Adrenal gland (tissue), 9 donors: ENCODE measurements at regions not wholly inside any gene's neighbourhood (a gene's known extent, or its start where the extent isn't known, plus 50 kb on each side); places are given as distances from the start of the nearest gene placed in this dataset.

Experiments used
- DNase-seq, 7 donors: peaks; one replicate each; pipeline ENCODE4 v3.0.0-alpha.2; 2019 to 2020
- H3K27ac ChIP-seq, 5 donors: fragments of 200-600 bp; sonication (generic) in 4 of 5; 1 replicate in 3 of 5; 2 replicates in 2 of 5; pipeline versions ENCODE4 v1.5.1 to v1.8.0; 2016 to 2020; ENCODE audit warnings: mild to moderate bottlenecking in 1 of 5
- H3K27me3 ChIP-seq: fragments of 200-600 bp; 2 replicates; pipeline ENCODE4 v1.8.0; 2021
- H3K36me3 ChIP-seq, 2 donors: fragments of 200-600 bp; replicated peaks in 1 of 2; 1 replicate in 1 of 2; 2 replicates in 1 of 2; pipeline versions ENCODE4 v1.5.1 to v1.8.0; 2018 to 2022
- H3K4me1 ChIP-seq, 2 donors: fragments of 200-600 bp; replicated peaks in 1 of 2; 1 replicate in 1 of 2; 2 replicates in 1 of 2; pipeline versions ENCODE4 v1.5.1 to v1.8.0; 2018 to 2021
- H3K4me3 ChIP-seq, 4 donors: fragments of 200-600 bp; sonication (generic) in 3 of 4; one replicate each; pipeline ENCODE4 v1.5.1; 2016 to 2018
- H3K9me3 ChIP-seq, 3 donors: fragments of 200-600 bp; sonication (generic) in 1 of 3; replicated peaks in 1 of 3; 1 replicate in 2 of 3; 2 replicates in 1 of 3; pipeline versions ENCODE4 v1.5.1 to v1.8.0; 2016 to 2021
- CTCF ChIP-seq, 6 experiments: fragments of 450-650 bp in 4 of 6; fragments of 200-600 bp in 2 of 6; sonication (generic) in 1 of 6; IDR thresholded peaks; 1 replicate in 5 of 6; 2 replicates in 1 of 6; pipeline versions ENCODE4 v1.5.1 to v1.8.0; 2016 to 2021; ENCODE audit warnings: antibody characterized with exemption in 6 of 6, mild to moderate bottlenecking in 2 of 6, moderate library complexity in 1 of 6
- POLR2A ChIP-seq, 2 donors: fragments of 450-650 bp; IDR thresholded peaks; one replicate each; pipeline ENCODE4 v1.6.1; 2017; ENCODE audit warnings: antibody characterized with exemption in 2 of 2, mild to moderate bottlenecking in 2 of 2, moderate library complexity in 1 of 2
- WGBS, 4 donors: extraction: QIAGEN DNeasy Blood & Tissue Kit in 2 of 4; methylation state at CpG; one replicate each; pipeline versions ENCODE4 v1.1.5 to v1.1.7; 2013 to 2017; 5-methylcytosine and 5-hydroxymethylcytosine counted together
- intact Hi-C, 2 donors: fragments of 100-400 bp; cut with DNase I; formaldehyde crosslinking; loops; one replicate each; pipeline versions ENCODE4 v1.14.1 to v1.15.0; 2022 to 2023
- donor health status: healthy with polysubstance abuse.
- donor health status: Bipolar disorder and iron deficiency.
- donor health status: DM: yes; HTN: yes; CAD: no.
- donor health status: DM: no; HTN: no; CAD: no.
- donor health status: DM: no; HTN: no; CAD: no.

GRCh38 chr17:63170795-63171194, 204.8 kb downstream of the TANC2 start:
- Histone ChIP-seq H3K27me3 (no peaks in the 10 kb centered on the region), H3K9me3 (no peaks in the 10 kb centered on the region), H3K4me3 (no peak overlapping the region), H3K27ac (no peak overlapping the region), H3K4me1 (peaks cover 0 to 12% of the 10 kb centered on the region in 2 donors), H3K36me3 (no peaks in the 10 kb centered on the region)
- DNase-seq: no peak
- TF ChIP-seq CTCF (IDR thresholded peaks at IDR 0.05) (no peak), POLR2A (IDR thresholded peaks at IDR 0.05) (no peak)
- 87 to 99% (median 96%) methylated on average over 3 of the region's 3 CpGs for WGBS, 4 donors
- intact Hi-C loops: no loop called here

GRCh38 chr17:63171428-63172393, 205.7 kb downstream of the TANC2 start:
- 50 to 64% (median 57%) methylated on average over 5 of the region's 5 CpGs for WGBS, 4 donors
- H3K36me3 ChIP-seq: no peaks in the 10 kb centered on the region
- H3K4me1 ChIP-seq: peaks cover 0 to 12% of the 10 kb centered on the region in 2 donors
- intact Hi-C loops: no loop called here
- no peaks in the 10 kb centered on the region for H3K9me3 ChIP-seq
- peak overlapping the region in 1 of 4 donors; percentile 3 for H3K4me3 ChIP-seq
- peak overlapping the region in 2 of 5 donors; percentile 23 to 39 for H3K27ac ChIP-seq
- DNase-seq: peak in 6 of 7 donors; percentile 31 to 58 (median 44)
- TF ChIP-seq CTCF (IDR thresholded peaks at IDR 0.05) (no peak), POLR2A (IDR thresholded peaks at IDR 0.05) (no peak)
- no peaks in the 10 kb centered on the region for H3K27me3 ChIP-seq

GRCh38 chr17:63173450-63173849, 207.4 kb downstream of the TANC2 start:
- H3K9me3 ChIP-seq: no peaks in the 10 kb centered on the region
- 98 to 100% (median 100%) methylated on average over 1 of the region's 1 CpG for WGBS, 4 donors
- H3K4me1 ChIP-seq: peaks cover 0 to 12% of the 10 kb centered on the region in 2 donors
- no peak overlapping the region for H3K4me3 ChIP-seq
- no peaks in the 10 kb centered on the region for H3K36me3 ChIP-seq
- no peak overlapping the region for H3K27ac ChIP-seq
- no peak for DNase-seq
- TF ChIP-seq POLR2A (IDR thresholded peaks at IDR 0.05) (no peak), CTCF (IDR thresholded peaks at IDR 0.05) (no peak)
- H3K27me3 ChIP-seq: no peaks in the 10 kb centered on the region
- intact Hi-C loops: no loop called here

GRCh38 chr17:63173903-63174302, 207.9 kb downstream of the TANC2 start:
- 53 to 83% (median 58%) methylated on average over 1 of the region's 1 CpG for WGBS, 4 donors
- TF ChIP-seq POLR2A (IDR thresholded peaks at IDR 0.05) (no peak), CTCF (IDR thresholded peaks at IDR 0.05) (no peak)

More at GRCh38 chr17:63173903-63174302, 207.9 kb downstream of the TANC2 start:
- no peak for DNase-seq
- H3K36me3 ChIP-seq: no peaks in the 10 kb centered on the region
- H3K27me3 ChIP-seq: no peaks in the 10 kb centered on the region
- H3K4me1 ChIP-seq: peaks cover 0 to 12% of the 10 kb centered on the region in 2 donors
- H3K9me3 ChIP-seq: no peaks in the 10 kb centered on the region
- no peak overlapping the region for H3K4me3 ChIP-seq
- intact Hi-C loops: no loop called here
- no peak overlapping the region for H3K27ac ChIP-seq
